ENCODE measurements at regions not wholly inside any gene's neighbourhood (a gene's known extent, or its start where the extent isn't known, plus 50 kb on each side); places are given as distances from the start of the nearest gene placed in this dataset.

DNA sequence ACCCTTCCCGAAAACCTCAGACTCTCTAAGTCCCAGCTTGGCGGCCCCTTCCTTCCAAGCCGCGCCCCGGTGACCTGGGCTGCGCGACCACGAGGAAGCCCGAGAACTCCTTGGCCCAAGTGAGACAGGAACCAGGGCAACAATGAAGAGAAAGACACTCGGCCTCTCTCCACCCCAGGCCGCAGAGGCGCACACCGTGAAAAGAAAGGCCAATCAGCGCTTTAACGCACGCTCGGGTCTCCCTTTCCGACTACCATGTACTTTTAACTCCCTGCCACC, 166.4 kb upstream of the PPP1R3A start:
- TF ChIP-seq POLR2A (IDR thresholded peaks at IDR 0.05; ENCODE audit: low read depth, low read length) (no peak), POLR2AphosphoS5 (IDR thresholded peaks at IDR 0.05; ENCODE audit: low read depth, low read length) (no peak), TAF1 (IDR thresholded peaks at IDR 0.05; ENCODE audit: borderline replicate concordance, low read depth, low read length) (no peak)
